ENCODE measurements at regions not wholly inside any gene's neighbourhood (a gene's known extent, or its start where the extent isn't known, plus 50 kb on each side); places are given as distances from the start of the nearest gene placed in this dataset.

GRCh38 chr20:58006346-58007316 is 221.8 kb downstream of the ANKRD60 start:
- no peak for FAIRE-seq
- no peak for ATAC-seq
- WGBS (ENCODE audit: missing lambda C conversion rate) = 82% methylated on average over 11 of the region's 11 CpGs
- no peak for TF ChIP-seq HEYL (CRISPR knock-in tag; IDR thresholded peaks at IDR 0.05)
- no peak for TF ChIP-seq MAFK (IDR thresholded peaks at IDR 0.05; ENCODE audit: partially characterized antibody)
- no peak for TF ChIP-seq ESRRA (IDR thresholded peaks at IDR 0.05; ENCODE audit: borderline replicate concordance, low read length)
- H3K4me1 ChIP-seq = no peaks in the 10 kb centered on the region
- no peak overlapping the region for H3K4me3 ChIP-seq
- peak overlapping the region; percentile 21 to 93; a peak in 4 of 6 replicates for H3K27ac ChIP-seq
- CTCF ChIA-PET = interaction anchor here (0.7 to 2.0 kb wide), 5 partner anchors 9 to 1397 kb away, joined by 3 to 6 read pairs (median 3); no protein-coding TSS in a partner anchor
- DNase-seq (ENCODE audit: low read depth in 1 of 2, low spot score in 1 of 2) = no peak
- H3K9me3 ChIP-seq = no peaks in the 10 kb centered on the region
- H3K4me2 ChIP-seq = no peak overlapping the region
- POLR2A ChIA-PET = no interaction called here

DNA sequence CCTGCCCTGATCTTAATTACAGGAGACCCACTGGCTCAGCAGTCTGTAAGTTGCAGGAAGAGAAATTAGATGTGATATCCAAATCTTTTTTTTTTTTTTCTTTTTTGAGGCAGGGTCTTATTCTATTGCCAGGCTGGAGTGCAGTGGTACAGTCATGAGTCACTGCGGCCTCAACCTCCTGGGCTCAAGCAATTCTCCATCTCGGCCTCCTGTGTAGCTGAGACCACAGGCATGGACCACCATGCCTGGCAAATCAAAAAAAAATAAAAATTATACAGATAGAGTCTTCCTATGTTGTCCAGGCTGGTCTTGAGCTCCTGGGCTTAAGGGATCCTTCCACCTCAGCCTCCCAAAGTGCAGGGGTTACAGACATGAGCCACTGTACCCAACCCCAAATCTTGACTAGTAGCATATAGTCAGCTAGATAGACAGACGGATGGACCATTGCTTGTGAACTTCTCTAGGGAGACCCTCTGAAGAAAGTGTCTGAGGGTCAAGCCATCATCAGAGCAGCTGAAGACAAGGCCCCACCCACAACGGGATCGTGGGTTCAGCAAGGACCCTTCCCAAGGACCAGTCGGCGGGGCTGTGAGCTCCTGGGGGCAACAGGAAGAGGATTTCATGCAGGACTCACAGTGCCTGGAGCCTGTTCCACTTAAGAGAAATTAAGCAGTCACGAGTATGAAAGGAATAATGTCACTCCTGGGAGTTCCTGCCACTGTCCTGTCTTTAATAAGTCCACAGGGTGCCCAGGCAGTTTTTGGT is 222.7 kb downstream of the ANKRD60 start:
- no peak overlapping the region for H3K4me3 ChIP-seq
- DNase-seq (ENCODE audit: low read depth in 1 of 2, low spot score in 1 of 2) = no peak
- POLR2A ChIA-PET = interaction anchor here (1.0 kb wide), 1 partner anchor 9 kb away, joined by 4 read pairs; no protein-coding TSS in a partner anchor
- TF ChIP-seq EP300 (IDR thresholded peaks at IDR 0.05) (no peak), USF2 (IDR thresholded peaks at IDR 0.05) (no peak), CBX2 (IDR thresholded peaks at IDR 0.05; ENCODE audit: borderline replicate concordance, low read depth) (no peak), JUN (IDR thresholded peaks at IDR 0.05) (no peak), CHD4 (IDR thresholded peaks at IDR 0.05; ENCODE audit: borderline replicate concordance) (no peak), GATA3 (IDR thresholded peaks at IDR 0.05; ENCODE audit: borderline replicate concordance) (no peak), RCOR1 (IDR thresholded peaks at IDR 0.05; ENCODE audit: low read depth, low read length) (no peak), HEYL (CRISPR knock-in tag; IDR thresholded peaks at IDR 0.05) (no peak), HMGXB4 (CRISPR knock-in tag; IDR thresholded peaks at IDR 0.05; ENCODE audit: borderline replicate concordance) (no peak), MAZ (IDR thresholded peaks at IDR 0.05; ENCODE audit: borderline replicate concordance, low read depth, low read length) (no peak), RAD21 (conservative IDR thresholded peaks at IDR 0.05 in 1 of 2, IDR thresholded peaks at IDR 0.05 in 1 of 2) (no peak), E2F6 (IDR thresholded peaks at IDR 0.05; ENCODE audit: borderline replicate concordance, low read depth) (no peak), REST (IDR thresholded peaks at IDR 0.05) (no peak)
- TF ChIP-seq, protein P1, sequence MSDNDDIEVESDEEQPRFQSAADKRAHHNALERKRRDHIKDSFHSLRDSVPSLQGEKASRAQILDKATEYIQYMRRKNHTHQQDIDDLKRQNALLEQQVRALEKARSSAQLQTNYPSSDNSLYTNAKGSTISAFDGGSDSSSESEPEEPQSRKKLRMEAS (IDR thresholded peaks at IDR 0.05) = no peak
- TF ChIP-seq, protein P2, sequence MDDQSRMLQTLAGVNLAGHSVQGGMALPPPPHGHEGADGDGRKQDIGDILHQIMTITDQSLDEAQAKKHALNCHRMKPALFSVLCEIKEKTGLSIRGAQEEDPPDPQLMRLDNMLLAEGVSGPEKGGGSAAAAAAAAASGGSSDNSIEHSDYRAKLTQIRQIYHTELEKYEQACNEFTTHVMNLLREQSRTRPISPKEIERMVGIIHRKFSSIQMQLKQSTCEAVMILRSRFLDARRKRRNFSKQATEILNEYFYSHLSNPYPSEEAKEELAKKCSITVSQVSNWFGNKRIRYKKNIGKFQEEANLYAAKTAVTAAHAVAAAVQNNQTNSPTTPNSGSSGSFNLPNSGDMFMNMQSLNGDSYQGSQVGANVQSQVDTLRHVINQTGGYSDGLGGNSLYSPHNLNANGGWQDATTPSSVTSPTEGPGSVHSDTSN (IDR thresholded peaks at IDR 0.05) = no peak
- H3K27ac ChIP-seq = peak overlapping the region in 1 of 2 experiments; percentile 93; a peak in 3 of 6 replicates
- no peak overlapping the region for H3K4me2 ChIP-seq
- no peak for ATAC-seq
- no peaks in the 10 kb centered on the region for H3K9me3 ChIP-seq
- CTCF ChIA-PET = interaction anchor here (0.7 to 1.1 kb wide), 3 partner anchors 8 to 383 kb away, joined by 3 read pairs; no protein-coding TSS in a partner anchor
- no peak for FAIRE-seq
- H3K4me1 ChIP-seq = no peaks in the 10 kb centered on the region
- 73% methylated on average over 4 of the region's 8 CpGs for WGBS (ENCODE audit: missing lambda C conversion rate)

Measured in A549 (cell line).